ENCODE measurements at regions not wholly inside any gene's neighbourhood (a gene's known extent, or its start where the extent isn't known, plus 50 kb on each side); places are given as distances from the start of the nearest gene placed in this dataset.

DNA sequence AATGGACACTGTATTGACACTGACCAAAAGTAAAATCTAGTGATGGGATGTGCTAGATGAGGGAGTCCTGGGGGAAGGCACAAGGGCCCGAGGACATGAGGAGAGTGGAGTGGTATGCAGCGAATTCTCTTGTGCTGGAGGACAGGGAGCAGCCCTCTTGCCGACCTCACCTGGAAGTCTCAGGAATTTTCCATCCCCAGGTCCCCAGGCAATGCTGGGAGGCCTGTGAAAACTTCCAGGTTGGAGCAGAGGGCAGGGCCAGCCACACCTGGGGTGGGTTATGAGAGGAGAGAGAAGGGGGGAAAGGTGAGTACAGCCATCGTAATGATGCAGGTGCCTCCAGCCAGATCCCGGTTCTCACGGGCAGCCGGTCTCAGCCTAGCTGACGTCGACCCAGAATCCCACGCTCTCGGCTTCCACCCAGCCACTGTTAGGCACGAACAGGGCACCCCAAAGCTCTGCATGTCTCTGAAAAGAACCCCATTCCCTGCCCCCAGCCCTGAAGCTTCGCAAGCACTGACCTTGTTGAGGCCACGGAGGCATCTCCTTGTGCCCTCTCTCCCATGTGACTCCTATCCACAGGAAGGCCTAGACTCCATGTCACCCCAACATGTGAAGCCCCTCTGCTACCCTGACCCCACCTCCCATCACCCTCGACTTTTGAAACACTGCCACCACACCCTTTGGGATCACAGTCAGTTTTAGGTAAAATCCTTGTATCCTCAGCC lies 239.7 kb upstream of the MYO3A start:
- Histone ChIP-seq H3K4me3 (ENCODE audit: extremely low read depth, insufficient read depth, low read length, poor library complexity, severe bottlenecking) (no peak overlapping the region), H3K9me3 (ENCODE audit: control insufficient read depth, low read length) (no peaks in the 10 kb centered on the region), H3K36me3 (ENCODE audit: control insufficient read depth, insufficient read depth, low read length) (no peaks in the 10 kb centered on the region), H3K4me1 (ENCODE audit: control insufficient read depth, insufficient read depth, low read length, poor library complexity, severe bottlenecking) (no peaks in the 10 kb centered on the region), H3K27ac (ENCODE audit: low read depth, low read length, severe bottlenecking) (no peak overlapping the region)
- WGBS, 2 experiments (ENCODE audit: insufficient coverage in 2 of 2) = 82 to 87% methylated on average over 8 to 14 of the region's 15 CpGs

DNA sequence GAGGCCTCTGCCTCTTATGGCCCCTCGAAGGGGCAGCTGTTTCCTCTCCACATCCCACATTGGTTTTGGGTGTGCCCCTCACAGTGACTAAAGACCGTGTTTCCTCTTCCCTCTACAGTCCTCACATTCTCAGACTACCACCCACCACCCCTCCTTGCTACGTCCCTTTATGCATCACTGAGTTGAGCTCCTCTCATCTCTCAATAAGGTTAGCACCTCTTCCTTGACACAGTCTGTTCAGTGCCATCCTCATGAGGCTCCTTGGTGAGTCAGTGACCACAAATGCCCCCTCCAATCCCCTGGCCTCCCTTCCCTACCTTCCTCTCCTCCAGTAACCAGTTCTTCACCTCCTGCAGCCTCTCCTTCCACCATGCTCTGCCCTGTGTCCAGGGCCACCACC lies 239.1 kb upstream of the MYO3A start:
- no peaks in the 10 kb centered on the region for H3K4me1 ChIP-seq (ENCODE audit: control insufficient read depth, insufficient read depth, low read length, poor library complexity, severe bottlenecking)
- H3K4me3 ChIP-seq (ENCODE audit: extremely low read depth, insufficient read depth, low read length, poor library complexity, severe bottlenecking) = no peak overlapping the region
- no peaks in the 10 kb centered on the region for H3K36me3 ChIP-seq (ENCODE audit: control insufficient read depth, insufficient read depth, low read length)
- no peaks in the 10 kb centered on the region for H3K9me3 ChIP-seq (ENCODE audit: control insufficient read depth, low read length)
- H3K27ac ChIP-seq (ENCODE audit: low read depth, low read length, severe bottlenecking) = no peak overlapping the region
- 83 to 92% methylated on average over 2 to 3 of the region's 3 CpGs for WGBS, 2 experiments (ENCODE audit: insufficient coverage in 2 of 2)

DNA sequence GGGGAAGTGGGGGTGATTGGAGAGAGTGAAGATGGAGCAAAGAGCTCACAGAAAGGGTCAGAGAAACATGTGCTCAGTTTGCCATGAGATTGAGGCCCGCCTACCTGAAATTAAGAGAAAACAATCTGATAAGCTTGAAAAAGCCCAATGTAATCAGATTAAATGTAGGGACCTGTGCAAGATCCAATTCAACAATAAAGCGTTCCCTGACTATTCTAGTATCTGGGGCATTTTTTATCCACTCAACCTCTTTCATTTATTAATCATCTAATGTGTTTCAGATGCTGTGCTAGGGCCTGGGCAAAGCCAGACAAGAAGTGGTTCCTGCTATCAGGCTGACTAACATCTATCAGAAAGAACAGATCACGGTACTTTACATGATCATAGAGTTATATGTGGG lies 238.4 kb upstream of the MYO3A start:
- Histone ChIP-seq H3K4me3 (ENCODE audit: extremely low read depth, insufficient read depth, low read length, poor library complexity, severe bottlenecking) (no peak overlapping the region), H3K4me1 (ENCODE audit: control insufficient read depth, insufficient read depth, low read length, poor library complexity, severe bottlenecking) (no peaks in the 10 kb centered on the region), H3K36me3 (ENCODE audit: control insufficient read depth, insufficient read depth, low read length) (no peaks in the 10 kb centered on the region), H3K9me3 (ENCODE audit: control insufficient read depth, low read length) (no peaks in the 10 kb centered on the region), H3K27ac (ENCODE audit: low read depth, low read length, severe bottlenecking) (no peak overlapping the region)
- 100% methylated on average over 3 of the region's 3 CpGs for WGBS, 2 experiments (ENCODE audit: insufficient coverage in 2 of 2)

DNA sequence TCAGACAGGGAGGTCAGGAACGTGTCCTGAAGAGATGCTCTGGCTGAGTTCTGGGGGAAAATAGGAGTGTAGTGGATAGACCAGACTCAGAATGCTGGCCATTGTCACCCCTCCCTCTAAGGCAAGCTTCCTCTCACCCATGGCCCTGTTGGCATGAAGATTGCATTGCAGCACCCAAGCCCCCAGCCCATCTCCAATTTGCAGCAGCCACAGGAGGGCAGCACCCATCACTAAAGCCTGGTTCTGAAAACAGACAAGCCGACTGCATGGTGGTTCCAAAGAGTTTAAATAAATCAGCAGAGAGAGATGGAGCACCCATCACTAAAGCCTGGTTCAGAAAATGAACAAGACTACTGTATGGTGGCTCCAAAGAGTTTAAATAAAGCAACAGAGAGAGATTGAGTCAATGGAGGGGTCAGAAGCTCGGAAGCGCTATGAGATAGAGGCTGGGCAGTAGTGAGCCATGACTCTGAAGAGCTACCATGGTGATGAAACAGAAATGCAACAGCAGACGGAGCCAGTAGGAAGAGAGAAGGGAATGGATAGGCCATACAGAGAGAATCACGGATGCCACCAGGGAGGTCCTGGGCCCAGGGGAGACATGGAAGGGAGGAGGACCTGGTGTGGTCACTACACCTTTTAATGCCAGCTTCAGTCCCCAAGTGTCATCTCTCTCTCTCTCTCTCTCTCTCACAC lies 237.9 kb upstream of the MYO3A start:
- no peak overlapping the region for H3K4me3 ChIP-seq (ENCODE audit: extremely low read depth, insufficient read depth, low read length, poor library complexity, severe bottlenecking)
- H3K4me1 ChIP-seq (ENCODE audit: control insufficient read depth, insufficient read depth, low read length, poor library complexity, severe bottlenecking) = no peaks in the 10 kb centered on the region
- WGBS, 2 experiments (ENCODE audit: insufficient coverage in 2 of 2) = 85 to 91% methylated on average over 5 of the region's 6 CpGs
- H3K36me3 ChIP-seq (ENCODE audit: control insufficient read depth, insufficient read depth, low read length) = no peaks in the 10 kb centered on the region
- no peaks in the 10 kb centered on the region for H3K9me3 ChIP-seq (ENCODE audit: control insufficient read depth, low read length)
- H3K27ac ChIP-seq (ENCODE audit: low read depth, low read length, severe bottlenecking) = no peak overlapping the region

DNA sequence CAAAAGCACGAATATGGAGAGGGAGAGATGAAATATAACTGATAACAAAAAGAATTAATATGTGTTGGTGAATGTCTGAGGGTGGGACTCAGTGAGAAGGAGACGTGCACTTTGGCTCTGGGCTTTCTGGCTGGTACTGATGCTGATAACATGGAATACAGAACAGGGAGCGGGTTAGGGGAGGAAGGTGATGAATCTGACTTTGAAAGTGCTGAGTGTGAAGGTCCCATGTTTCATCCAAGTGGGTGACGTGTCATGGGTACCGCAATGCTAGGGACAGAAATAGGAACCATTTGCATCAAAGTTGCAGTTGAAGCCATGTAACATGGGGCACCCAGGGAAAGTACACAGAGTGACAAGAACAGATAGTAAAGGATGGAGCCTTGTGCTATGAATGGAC lies 236.6 kb upstream of the MYO3A start:
- WGBS, 2 experiments (ENCODE audit: insufficient coverage in 2 of 2) = 90 to 92% methylated on average over 5 of the region's 5 CpGs
- no peaks in the 10 kb centered on the region for H3K4me1 ChIP-seq (ENCODE audit: control insufficient read depth, insufficient read depth, low read length, poor library complexity, severe bottlenecking)
- H3K27ac ChIP-seq (ENCODE audit: low read depth, low read length, severe bottlenecking) = no peak overlapping the region
- H3K4me3 ChIP-seq (ENCODE audit: extremely low read depth, insufficient read depth, low read length, poor library complexity, severe bottlenecking) = no peak overlapping the region
- no peaks in the 10 kb centered on the region for H3K9me3 ChIP-seq (ENCODE audit: control insufficient read depth, low read length)
- H3K36me3 ChIP-seq (ENCODE audit: control insufficient read depth, insufficient read depth, low read length) = no peaks in the 10 kb centered on the region

DNA sequence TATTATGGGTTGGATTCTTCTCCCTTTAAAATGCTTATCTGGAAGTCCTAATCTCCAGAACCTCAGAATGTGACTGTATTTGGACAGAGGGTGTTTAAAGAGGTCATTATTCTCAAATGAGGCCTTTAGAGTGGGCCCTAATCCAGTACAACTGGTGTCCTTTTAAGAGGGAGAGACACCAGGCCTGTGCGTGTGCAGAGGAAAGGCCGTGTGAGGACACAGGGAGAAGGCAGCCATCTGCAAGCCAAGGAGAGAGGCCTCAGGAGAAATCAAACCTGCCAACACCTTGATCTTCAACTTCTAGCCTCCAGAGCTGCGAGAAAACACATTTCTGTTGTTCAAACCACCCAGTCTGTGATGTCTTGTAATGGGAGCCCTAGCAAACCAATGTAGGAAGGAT lies 235.4 kb upstream of the MYO3A start:
- H3K27ac ChIP-seq (ENCODE audit: low read depth, low read length, severe bottlenecking) = no peak overlapping the region
- H3K9me3 ChIP-seq (ENCODE audit: control insufficient read depth, low read length) = no peaks in the 10 kb centered on the region
- no peaks in the 10 kb centered on the region for H3K36me3 ChIP-seq (ENCODE audit: control insufficient read depth, insufficient read depth, low read length)
- H3K4me3 ChIP-seq (ENCODE audit: extremely low read depth, insufficient read depth, low read length, poor library complexity, severe bottlenecking) = no peak overlapping the region
- no peaks in the 10 kb centered on the region for H3K4me1 ChIP-seq (ENCODE audit: control insufficient read depth, insufficient read depth, low read length, poor library complexity, severe bottlenecking)
- WGBS, 2 experiments (ENCODE audit: insufficient coverage in 2 of 2) = 93 to 100% methylated on average over 2 to 3 of the region's 3 CpGs

DNA sequence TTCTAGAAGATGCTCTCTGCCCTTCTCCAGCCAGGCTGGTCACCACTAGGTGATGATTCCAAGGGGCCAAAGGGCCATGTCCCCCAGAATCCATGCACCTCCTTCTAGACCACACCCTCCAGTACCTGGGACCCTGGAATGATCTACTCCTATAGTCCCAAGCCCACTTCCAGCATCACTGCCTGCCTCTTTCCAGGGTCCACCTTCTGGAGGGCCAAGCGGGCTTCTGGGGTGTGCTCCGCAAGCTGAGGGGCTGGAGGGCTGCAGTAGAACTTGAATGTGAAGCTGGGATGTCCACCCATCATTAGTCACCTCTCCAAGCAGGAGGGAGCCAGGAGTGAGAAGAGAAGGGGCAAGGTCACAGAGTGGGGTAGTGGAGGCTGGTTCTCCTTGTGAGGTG lies 234.4 kb upstream of the MYO3A start:
- Histone ChIP-seq H3K36me3 (ENCODE audit: control insufficient read depth, insufficient read depth, low read length) (no peaks in the 10 kb centered on the region), H3K9me3 (ENCODE audit: control insufficient read depth, low read length) (no peaks in the 10 kb centered on the region), H3K4me3 (ENCODE audit: extremely low read depth, insufficient read depth, low read length, poor library complexity, severe bottlenecking) (no peak overlapping the region), H3K27ac (ENCODE audit: low read depth, low read length, severe bottlenecking) (no peak overlapping the region), H3K4me1 (ENCODE audit: control insufficient read depth, insufficient read depth, low read length, poor library complexity, severe bottlenecking) (no peaks in the 10 kb centered on the region)
- no CpG with 5 or more reads among the region's 2 CpGs for WGBS, 2 experiments (ENCODE audit: insufficient coverage in 2 of 2)

DNA sequence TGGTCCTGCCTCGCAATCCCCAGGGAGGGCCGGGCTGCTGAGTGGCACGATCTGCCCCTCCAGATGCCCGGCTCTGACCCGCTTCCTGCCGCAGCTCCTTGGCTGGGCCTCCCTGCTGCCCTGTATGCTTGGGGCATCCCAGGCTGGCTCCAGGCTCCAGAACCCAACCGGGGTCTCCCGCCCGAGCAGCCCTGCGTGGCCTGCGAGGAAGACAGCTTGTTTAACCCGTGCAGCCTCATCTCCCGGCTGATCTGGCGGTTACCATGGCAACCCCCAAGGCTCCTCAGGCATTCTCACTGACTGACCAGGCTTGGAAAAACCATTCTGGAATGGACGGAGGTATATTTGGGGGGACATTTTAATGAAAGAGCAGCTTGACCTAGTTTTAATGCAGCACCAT lies 232.4 kb upstream of the MYO3A start:
- Histone ChIP-seq H3K27ac (ENCODE audit: low read depth, low read length, severe bottlenecking) (no peak overlapping the region), H3K4me3 (ENCODE audit: extremely low read depth, insufficient read depth, low read length, poor library complexity, severe bottlenecking) (no peak overlapping the region), H3K4me1 (ENCODE audit: control insufficient read depth, insufficient read depth, low read length, poor library complexity, severe bottlenecking) (no peaks in the 10 kb centered on the region), H3K36me3 (ENCODE audit: control insufficient read depth, insufficient read depth, low read length) (no peaks in the 10 kb centered on the region), H3K9me3 (ENCODE audit: control insufficient read depth, low read length) (no peaks in the 10 kb centered on the region)
- 71 to 74% methylated on average over 13 to 15 of the region's 15 CpGs for WGBS, 2 experiments (ENCODE audit: insufficient coverage in 2 of 2)

DNA sequence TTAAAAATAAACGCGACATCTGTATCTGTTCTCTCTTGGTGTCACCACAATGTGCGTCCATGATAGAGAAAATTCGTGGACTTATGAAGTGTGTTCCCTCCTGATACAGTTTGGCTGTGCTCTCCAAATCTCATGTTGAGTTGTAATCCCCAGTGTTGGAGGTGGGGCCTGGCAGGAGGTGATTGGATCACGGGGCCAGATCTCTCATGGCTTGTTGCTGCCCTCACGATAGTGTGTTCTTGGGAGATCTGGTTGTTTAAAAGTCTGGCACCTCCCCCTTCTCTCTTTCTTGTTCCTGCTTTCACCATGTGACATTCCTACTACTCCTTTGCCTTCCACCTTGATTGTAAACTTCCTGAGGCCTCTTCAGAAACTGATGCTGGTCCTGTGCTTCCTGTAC lies 229.4 kb upstream of the MYO3A start:
- Histone ChIP-seq H3K9me3 (ENCODE audit: control insufficient read depth, low read length) (no peaks in the 10 kb centered on the region), H3K4me1 (ENCODE audit: control insufficient read depth, insufficient read depth, low read length, poor library complexity, severe bottlenecking) (no peaks in the 10 kb centered on the region), H3K4me3 (ENCODE audit: extremely low read depth, insufficient read depth, low read length, poor library complexity, severe bottlenecking) (no peak overlapping the region), H3K27ac (ENCODE audit: low read depth, low read length, severe bottlenecking) (no peak overlapping the region), H3K36me3 (ENCODE audit: control insufficient read depth, insufficient read depth, low read length) (no peaks in the 10 kb centered on the region)
- WGBS, 2 experiments (ENCODE audit: insufficient coverage in 2 of 2) = 79 to 99% methylated on average over 4 to 5 of the region's 6 CpGs

DNA sequence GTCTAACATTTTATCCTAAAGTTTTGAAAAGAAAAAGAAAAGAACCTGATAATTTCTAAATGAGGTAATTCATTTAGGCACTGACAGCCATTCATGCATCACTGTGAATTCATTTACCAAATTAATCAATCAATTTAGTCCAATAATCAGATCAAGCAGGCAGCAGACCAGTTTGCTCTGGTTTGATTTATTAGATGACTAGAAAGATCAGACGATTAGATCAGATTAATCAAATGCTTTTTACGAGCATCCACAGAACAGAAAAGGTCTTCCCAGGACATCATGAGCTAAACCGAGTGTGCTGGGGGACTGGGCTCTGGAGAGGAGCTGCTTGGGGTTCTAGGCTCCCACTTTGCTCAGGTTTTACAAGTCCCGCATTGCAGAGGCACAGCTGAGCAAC lies 226.5 kb upstream of the MYO3A start:
- Histone ChIP-seq H3K9me3 (ENCODE audit: control insufficient read depth, low read length) (no peaks in the 10 kb centered on the region), H3K27ac (ENCODE audit: low read depth, low read length, severe bottlenecking) (no peak overlapping the region), H3K36me3 (ENCODE audit: control insufficient read depth, insufficient read depth, low read length) (no peaks in the 10 kb centered on the region), H3K4me1 (ENCODE audit: control insufficient read depth, insufficient read depth, low read length, poor library complexity, severe bottlenecking) (no peaks in the 10 kb centered on the region), H3K4me3 (ENCODE audit: extremely low read depth, insufficient read depth, low read length, poor library complexity, severe bottlenecking) (no peak overlapping the region)
- WGBS, 2 experiments (ENCODE audit: insufficient coverage in 2 of 2) = 86 to 93% methylated on average over 4 of the region's 4 CpGs

DNA sequence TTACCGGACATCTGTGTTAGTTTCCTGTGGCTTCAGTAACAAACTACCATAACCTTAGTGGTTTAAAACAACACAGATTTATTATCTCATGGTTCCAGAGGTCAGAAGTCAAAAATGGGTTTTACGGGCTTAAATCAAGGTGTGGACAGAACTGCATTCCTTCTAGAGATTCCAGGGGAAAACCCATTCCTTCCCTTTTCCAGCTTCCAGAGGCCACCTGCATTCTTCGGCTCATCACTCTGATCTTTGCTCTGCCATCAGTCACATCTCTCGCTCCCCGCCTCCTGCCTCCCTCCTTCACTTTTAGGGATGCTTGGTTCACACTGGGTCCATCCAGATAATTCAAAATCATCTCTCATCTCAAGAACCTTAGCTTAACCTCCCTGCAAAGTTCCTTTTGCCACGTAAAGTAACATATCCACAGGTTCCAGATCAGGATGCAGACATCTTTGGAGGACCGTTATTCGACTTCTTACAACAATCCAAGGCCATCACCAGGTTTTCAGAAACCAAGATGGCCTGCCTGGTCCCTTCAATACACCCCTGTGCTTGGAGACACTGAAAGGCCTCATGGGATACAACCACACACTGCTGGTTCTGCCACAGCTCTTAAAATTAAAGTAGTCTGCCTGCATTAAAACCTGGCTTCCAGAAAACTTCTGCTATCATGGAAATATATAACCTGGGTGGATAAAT lies 225.9 kb upstream of the MYO3A start:
- Histone ChIP-seq H3K9me3 (ENCODE audit: control insufficient read depth, low read length) (no peaks in the 10 kb centered on the region), H3K4me3 (ENCODE audit: extremely low read depth, insufficient read depth, low read length, poor library complexity, severe bottlenecking) (no peak overlapping the region), H3K36me3 (ENCODE audit: control insufficient read depth, insufficient read depth, low read length) (no peaks in the 10 kb centered on the region), H3K4me1 (ENCODE audit: control insufficient read depth, insufficient read depth, low read length, poor library complexity, severe bottlenecking) (no peaks in the 10 kb centered on the region), H3K27ac (ENCODE audit: low read depth, low read length, severe bottlenecking) (no peak overlapping the region)
- 88 to 93% methylated on average over 7 to 8 of the region's 8 CpGs for WGBS, 2 experiments (ENCODE audit: insufficient coverage in 2 of 2)
